H1 (cell line): ENCODE measurements at regions not wholly inside any gene's neighbourhood (a gene's known extent, or its start where the extent isn't known, plus 50 kb on each side); places are given as distances from the start of the nearest gene placed in this dataset.

Experiments
- CTCF ChIA-PET: fragments of 300-600 bp; sonication (Branson Sonifier 250); formaldehyde crosslinking; loops from one replicate; lab custom pipeline; 2021; ENCODE audit not compliant: partially characterized antibody; lab: Charles Lee
- POLR2A ChIA-PET: fragments of 300-600 bp; sonication (Branson Sonifier 250); formaldehyde crosslinking; loops from one replicate; lab custom pipeline; 2021; ENCODE audit warnings: inconsistent platforms; ENCODE audit not compliant: partially characterized antibody; lab: Charles Lee
- DNase-seq, 2 experiments: peaks; one replicate each; pipeline versions ENCODE4 v3.0.0 to v3.0.0-alpha.2; 2010 to 2022; ENCODE audit warnings: low spot score in 2 of 2, low read depth in 1 of 2, mixed read lengths in 1 of 2
- FAIRE-seq: peaks from 2 replicates; lab custom pipeline; 2011; peaks lifted over from hg19 to GRCh38; lab: Jason Lieb, UNC
- H2AFZ ChIP-seq: 2 replicates; pipeline ENCODE4 v1.8.1; 2012; ENCODE audit warnings: low read length, inconsistent platforms
- H2AK5ac ChIP-seq: 2 replicates; pipeline ENCODE4 v1.6.1; 2013; ENCODE audit warnings: low read depth, low read length
- H2BK120ac ChIP-seq: replicated peaks from 2 replicates; pipeline ENCODE3; 2013; ENCODE audit warnings: low read depth, low read length, inconsistent platforms
- H2BK12ac ChIP-seq: 2 replicates; pipeline ENCODE4 v1.6.1; 2013; ENCODE audit warnings: low read depth, low read length
- H2BK15ac ChIP-seq: 2 replicates; pipeline ENCODE4 v1.6.1; 2013; ENCODE audit warnings: low read length
- H2BK20ac ChIP-seq: 2 replicates; pipeline ENCODE4 v1.6.1; 2013; ENCODE audit warnings: low read length
- H2BK5ac ChIP-seq: 2 replicates; pipeline ENCODE4 v1.6.1; 2013; ENCODE audit warnings: low read depth, low read length
- H3K14ac ChIP-seq: 2 replicates; pipeline ENCODE4 v1.6.1; 2013; ENCODE audit warnings: inconsistent platforms; ENCODE audit not compliant: insufficient read length
- H3K18ac ChIP-seq: 2 replicates; pipeline ENCODE4 v1.6.1; 2013; ENCODE audit warnings: low read length; ENCODE audit errors: extremely low read depth
- H3K23ac ChIP-seq: 2 replicates; pipeline ENCODE4 v1.6.1; 2013; ENCODE audit warnings: inconsistent platforms; ENCODE audit not compliant: insufficient read length
- H3K23me2 ChIP-seq: 2 replicates; pipeline ENCODE4 v1.6.1; 2013; ENCODE audit warnings: low read depth, low read length
- H3K27ac ChIP-seq: 2 replicates; pipeline ENCODE4 v1.6.1; 2011; ENCODE audit warnings: low read depth, low read length, inconsistent platforms
- H3K27me3 ChIP-seq, 4 experiments: replicated peaks in 1 of 4; 1 replicate in 1 of 4; 2 replicates in 3 of 4; pipeline versions ENCODE4 v1.6.1 to v1.8.1; 2011 to 2013; ENCODE audit warnings: low read length in 3 of 4, mild to moderate bottlenecking in 3 of 4, inconsistent platforms in 2 of 4, mixed read lengths in 2 of 4, moderate library complexity in 1 of 4; ENCODE audit not compliant: control insufficient read depth in 3 of 4, insufficient read depth in 3 of 4; ENCODE audit errors: extremely low read depth in 1 of 4
- H3K36me3 ChIP-seq, 4 experiments: 2 replicates each; pipeline versions ENCODE4 v1.6.1 to v1.8.1; 2011 to 2013; ENCODE audit warnings: mild to moderate bottlenecking in 4 of 4, low read length in 3 of 4, moderate library complexity in 2 of 4, control low read depth in 1 of 4, inconsistent platforms in 1 of 4; ENCODE audit not compliant: insufficient read depth in 4 of 4, control insufficient read depth in 2 of 4
- H3K4ac ChIP-seq: replicated peaks from 2 replicates; pipeline ENCODE3; 2013; ENCODE audit warnings: low read length, low read depth, mixed read lengths, inconsistent platforms; ENCODE audit not compliant: insufficient read length
- H3K4me1 ChIP-seq, 4 experiments: replicated peaks in 1 of 4; 1 replicate in 1 of 4; 2 replicates in 3 of 4; pipeline versions ENCODE4 v1.6.1 to v1.8.1; 2011 to 2013; ENCODE audit warnings: low read length in 3 of 4, inconsistent platforms in 2 of 4, mixed read lengths in 1 of 4; ENCODE audit not compliant: insufficient read depth in 4 of 4, control insufficient read depth in 3 of 4
- H3K4me2 ChIP-seq, 2 experiments: 2 replicates each; pipeline versions ENCODE4 v1.6.1 to v1.8.1; 2011 to 2013; ENCODE audit warnings: low read depth in 2 of 2, low read length in 2 of 2, control low read depth in 1 of 2, inconsistent platforms in 1 of 2, mild to moderate bottlenecking in 1 of 2; ENCODE audit not compliant: insufficient read depth in 1 of 2
- H3K4me3 ChIP-seq, 4 experiments: fragments of 200-600, 300-600 bp in 1 of 4; sonication (generic), shearing (Covaris generic), sonication (Bioruptor Twin) in 1 of 4; 2 replicates each; pipeline versions ENCODE4 v1.5.1 to v1.8.1; 2011 to 2016; ENCODE audit warnings: low read length in 4 of 4, low read depth in 3 of 4, control low read depth in 2 of 4, inconsistent platforms in 2 of 4, mild to moderate bottlenecking in 2 of 4, mixed read lengths in 1 of 4, moderate library complexity in 1 of 4; ENCODE audit not compliant: insufficient read depth in 2 of 4; ENCODE audit errors: extremely low read depth in 1 of 4
- H3K56ac ChIP-seq: replicated peaks from 2 replicates; pipeline ENCODE3; 2013; ENCODE audit warnings: low read depth, mild to moderate bottlenecking, mixed read lengths, low read length, inconsistent platforms; ENCODE audit not compliant: insufficient read length
- H3K79me1 ChIP-seq: 2 replicates; pipeline ENCODE4 v1.6.1; 2013; ENCODE audit warnings: low read depth, low read length, control low read depth
- H3K79me2 ChIP-seq, 2 experiments: 2 replicates each; pipeline versions ENCODE4 v1.6.1 to v1.8.1; 2012 to 2013; ENCODE audit warnings: low read length in 2 of 2, mild to moderate bottlenecking in 2 of 2, inconsistent platforms in 1 of 2; ENCODE audit not compliant: insufficient read depth in 2 of 2, control insufficient read depth in 1 of 2
- H3K9ac ChIP-seq, 4 experiments: replicated peaks in 1 of 4; 1 replicate in 1 of 4; 2 replicates in 3 of 4; pipeline versions ENCODE4 v1.6.1 to v1.8.1; 2011 to 2013; ENCODE audit warnings: low read depth in 3 of 4, low read length in 3 of 4, control low read depth in 2 of 4, mild to moderate bottlenecking in 2 of 4, moderate library complexity in 2 of 4, inconsistent platforms in 1 of 4; ENCODE audit errors: extremely low read depth in 1 of 4
- H3K9me3 ChIP-seq, 2 experiments: 2 replicates each; pipeline versions ENCODE4 v1.6.1 to v1.8.1; 2012 to 2013; ENCODE audit warnings: mild to moderate bottlenecking in 2 of 2, moderate library complexity in 2 of 2, control low read depth in 1 of 2, inconsistent platforms in 1 of 2, low read depth in 1 of 2, low read length in 1 of 2, mixed read lengths in 1 of 2; ENCODE audit not compliant: insufficient read depth in 2 of 2
- H4K20me1 ChIP-seq, 2 experiments: replicated peaks in 1 of 2; 2 replicates each; pipeline versions ENCODE3 to v1.8.1; 2011 to 2013; ENCODE audit warnings: inconsistent platforms in 2 of 2, low read length in 2 of 2, mild to moderate bottlenecking in 1 of 2; ENCODE audit not compliant: insufficient read depth in 2 of 2, control insufficient read depth in 1 of 2
- H4K5ac ChIP-seq: 2 replicates; pipeline ENCODE4 v1.6.1; 2013; ENCODE audit warnings: low read length, low read depth, mixed read lengths, inconsistent platforms; ENCODE audit not compliant: insufficient read length
- H4K8ac ChIP-seq: 2 replicates; pipeline ENCODE4 v1.8.0; 2013; ENCODE audit warnings: mild to moderate bottlenecking, moderate library complexity, low read length, inconsistent platforms; ENCODE audit not compliant: insufficient read depth; ENCODE audit errors: extremely low read depth
- H4K91ac ChIP-seq: replicated peaks from 2 replicates; pipeline ENCODE3; 2013; ENCODE audit warnings: low read length, mixed read lengths, inconsistent platforms; ENCODE audit not compliant: insufficient read length
- ASH2L ChIP-seq: fragments of 200-600, 300-600 bp; sonication (generic); IDR thresholded peaks from one replicate; pipeline ENCODE4 v1.7.1; 2017; ENCODE audit warnings: low read length
- CHD1 ChIP-seq: IDR thresholded peaks from 2 replicates; pipeline ENCODE4 v1.6.1; 2012; ENCODE audit warnings: low read depth, low read length, improper control_type of control experiment
- FOSL1 ChIP-seq: IDR thresholded peaks from 2 replicates; pipeline ENCODE4 v1.6.1; 2011; ENCODE audit warnings: mild to moderate bottlenecking, low read depth, low read length, moderate library complexity; ENCODE audit not compliant: insufficient read depth
- HDAC6 ChIP-seq: IDR thresholded peaks from one replicate; pipeline ENCODE4 v1.7.1; 2012; ENCODE audit warnings: low read depth, mild to moderate bottlenecking, inconsistent platforms, low read length, moderate library complexity
- KDM5A ChIP-seq: fragments of 200-600 bp; IDR thresholded peaks from 2 replicates; pipeline ENCODE4 v1.7.1; 2012; ENCODE audit warnings: mild to moderate bottlenecking, low read length, inconsistent platforms, mixed read lengths
- SIRT6 ChIP-seq: IDR thresholded peaks from one replicate; pipeline ENCODE4 v1.7.1; 2012; ENCODE audit warnings: low read length, inconsistent platforms
- SUZ12 ChIP-seq: fragments of 200-600 bp; sonication (generic); IDR thresholded peaks from 2 replicates; pipeline ENCODE4 v1.6.1; 2012; ENCODE audit warnings: mild to moderate bottlenecking, inconsistent platforms, low read length, moderate library complexity, mixed read lengths
- TAF7 ChIP-seq: optimal IDR thresholded peaks from 2 replicates; pipeline ENCODE3; 2011; ENCODE audit warnings: low read depth, mild to moderate bottlenecking, inconsistent platforms, low read length, moderate library complexity, borderline replicate concordance
- YY1 ChIP-seq: IDR thresholded peaks from 2 replicates; pipeline ENCODE4 v1.6.1; 2011; ENCODE audit warnings: low read depth, mild to moderate bottlenecking, low read length
- ZNF274 ChIP-seq: IDR thresholded peaks from 2 replicates; pipeline ENCODE4 v1.7.0; 2012; ENCODE audit warnings: low read length, borderline replicate concordance; ENCODE audit errors: extremely low read depth
- WGBS, 2 experiments: shearing (Covaris generic) in 1 of 2; methylation state at CpG; one replicate each; pipeline versions ENCODE4 v1.1.6 to v1.1.7; 2013 to 2015; ENCODE audit warnings: low lambda C conversion rate in 2 of 2, mixed read lengths in 2 of 2, inconsistent platforms in 1 of 2, low coverage in 1 of 2, missing lambda C conversion rate in 1 of 2; ENCODE audit not compliant: insufficient replicate concordance in 2 of 2, insufficient coverage in 1 of 2, insufficient read length in 1 of 2; ENCODE audit errors: extremely low coverage in 1 of 2, missing lambda C conversion rate in 1 of 2; 5-methylcytosine and 5-hydroxymethylcytosine counted together

GRCh38 chr6:14218519-14218800 lies 100.9 kb downstream of the CD83 start:
- ChIA-PET CTCF (no interaction called here), POLR2A (no interaction called here)
- no peaks in the 10 kb centered on the region for H3K23me2 ChIP-seq
- H3K4me3 ChIP-seq: no peak overlapping the region
- no peak overlapping the region for H2AK5ac ChIP-seq
- DNase-seq (no peak), FAIRE-seq (no peak)
- H3K79me2 ChIP-seq: no peaks in the 10 kb centered on the region
- no peaks in the 10 kb centered on the region for H4K20me1 ChIP-seq
- H4K5ac ChIP-seq: no peak overlapping the region
- H2BK20ac ChIP-seq: no peak overlapping the region
- H3K27ac ChIP-seq: no peak overlapping the region
- H3K27me3 ChIP-seq: no peaks in the 10 kb centered on the region; a peak in 2 of 7 replicates
- no peak overlapping the region for H2AFZ ChIP-seq
- no peaks in the 10 kb centered on the region for H3K36me3 ChIP-seq
- H3K79me1 ChIP-seq: no peaks in the 10 kb centered on the region
- no peaks in the 10 kb centered on the region for H3K9me3 ChIP-seq
- no peak overlapping the region for H4K91ac ChIP-seq
- H3K4me1 ChIP-seq: no peaks in the 10 kb centered on the region
- H2BK5ac ChIP-seq: no peak overlapping the region
- no peak overlapping the region for H2BK120ac ChIP-seq
- WGBS, 2 experiments: 88% methylated on average over 1 of the region's 1 CpG; no CpG with 5 or more reads in 1 of the 2 experiments
- H3K4ac ChIP-seq: no peak overlapping the region
- no peak overlapping the region for H3K23ac ChIP-seq
- no peak overlapping the region for H3K14ac ChIP-seq
- H3K9ac ChIP-seq: no peak overlapping the region
- H3K56ac ChIP-seq: no peak overlapping the region
- no peak overlapping the region for H2BK12ac ChIP-seq
- H2BK15ac ChIP-seq: no peak overlapping the region
- H4K8ac ChIP-seq: no peak overlapping the region
- TF ChIP-seq YY1 (no peak), SUZ12 (no peak), SIRT6 (no peak), ZNF274 (no peak), CHD1 (no peak), FOSL1 (no peak), TAF7 (no peak), KDM5A (no peak), ASH2L (no peak), HDAC6 (no peak)
- TF ChIP-seq, all 59 proteins: peak for 0
- no peak overlapping the region for H3K18ac ChIP-seq
- no peak overlapping the region for H3K4me2 ChIP-seq
